HCT116 (cell line): ENCODE measurements at regions not wholly inside any gene's neighbourhood (a gene's known extent, or its start where the extent isn't known, plus 50 kb on each side); places are given as distances from the start of the nearest gene placed in this dataset.

Source experiments
- ATAC-seq: fragments of 200-7000 bp; cut with Tn5 transposase; 2 replicates; pipeline ENCODE4 v1.9.1; 2020; ENCODE audit warnings: mild to moderate bottlenecking, moderate library complexity
- BruUV-seq: library from RNA; stranded (reverse); fragments of 400-500 nt; replicated peaks from 2 replicates; lab custom pipeline; 2021; lab: Mats Ljungman, UMichigan
- CTCF ChIA-PET: fragments of 300-600 bp; sonication (Branson Sonifier 250); formaldehyde crosslinking; loops from one replicate; lab custom pipeline; 2021; ENCODE audit warnings: antibody characterized with exemption; lab: Charles Lee
- POLR2A ChIA-PET: fragments of 300-600, 350-600 bp; sonication (Branson Sonifier 250); formaldehyde crosslinking; loops from one replicate; lab custom pipeline; 2021; ENCODE audit warnings: antibody characterized with exemption; lab: Charles Lee
- RAD21 ChIA-PET, 2 experiments: fragments of 300-600 bp; sonication (Branson Sonifier 250); formaldehyde crosslinking; loops; one replicate each; lab custom pipeline; 2023; ENCODE audit warnings: low total read pairs in 2 of 2; ENCODE audit not compliant: uncharacterized antibody in 2 of 2, unreplicated experiment in 2 of 2, low non-redundant PET in 1 of 2; lab: Charles Lee
- DNase-seq: peaks from one replicate; pipeline ENCODE4 v3.0.0-alpha.2; 2010; ENCODE audit warnings: low read depth, low spot score
- H2AFZ ChIP-seq: fragments of 200-600 bp; shearing (Covaris generic), sonication (generic); 2 replicates; pipeline ENCODE4 v1.6.1; 2017; ENCODE audit warnings: low read depth, mixed run types, mixed read lengths, antibody characterized with exemption, low read length; ENCODE audit not compliant: poor library complexity, severe bottlenecking
- H3K27ac ChIP-seq: 2 replicates; pipeline ENCODE4 v1.5.1; 2012; ENCODE audit warnings: low read depth, low read length
- H3K27me3 ChIP-seq: fragments of 200-600 bp; sonication (generic); 2 replicates; pipeline ENCODE4 v1.6.1; 2016; ENCODE audit warnings: mixed run types, low read length, mixed read lengths; ENCODE audit not compliant: insufficient read depth
- H3K36me3 ChIP-seq, 2 experiments: fragments of 200-500 bp in 1 of 2; fragments of 200-600 bp in 1 of 2; sonication (Bioruptor generic) in 1 of 2; sonication (generic) in 1 of 2; 2 replicates each; pipeline versions ENCODE4 v1.5.1 to v1.6.1; 2014 to 2016; ENCODE audit warnings: low read length in 2 of 2, inconsistent platforms in 1 of 2, mixed read lengths in 1 of 2, mixed run types in 1 of 2; ENCODE audit not compliant: insufficient read depth in 2 of 2, control insufficient read depth in 1 of 2
- H3K4me1 ChIP-seq, 2 experiments: fragments of 200-600 bp in 1 of 2; sonication (generic) in 1 of 2; 2 replicates each; pipeline versions ENCODE4 v1.5.1 to v1.6.1; 2012 to 2017; ENCODE audit warnings: low read length in 2 of 2, inconsistent platforms in 1 of 2, mild to moderate bottlenecking in 1 of 2, mixed read lengths in 1 of 2, mixed run types in 1 of 2, moderate library complexity in 1 of 2; ENCODE audit not compliant: insufficient read depth in 2 of 2, control insufficient read depth in 1 of 2
- H3K4me2 ChIP-seq: fragments of 200-600 bp; sonication (generic); 2 replicates; pipeline ENCODE4 v1.6.1; 2017; ENCODE audit warnings: mixed run types, low read length, mixed read lengths
- H3K4me3 ChIP-seq, 2 experiments: fragments of 200-600 bp in 1 of 2; sonication (generic) in 1 of 2; replicated peaks in 1 of 2; 2 replicates each; pipeline ENCODE4 v1.5.1; 2011 to 2016; ENCODE audit warnings: low read length in 2 of 2, control low read depth in 1 of 2, low read depth in 1 of 2, mild to moderate bottlenecking in 1 of 2, mixed read lengths in 1 of 2, mixed run types in 1 of 2
- H3K79me2 ChIP-seq: fragments of 200-600 bp; sonication (generic); 2 replicates; pipeline ENCODE4 v1.6.1; 2017; ENCODE audit warnings: mild to moderate bottlenecking, mixed run types, low read length, moderate library complexity, mixed read lengths; ENCODE audit not compliant: insufficient read depth
- H3K9ac ChIP-seq: fragments of 200-600 bp; sonication (generic); 2 replicates; pipeline ENCODE4 v1.6.1; 2016; ENCODE audit warnings: low read length, mixed read lengths
- H3K9me2 ChIP-seq: fragments of 200-600 bp; sonication (generic), shearing (Covaris generic); 2 replicates; pipeline ENCODE4 v1.6.1; 2017; ENCODE audit warnings: mixed run types, mild to moderate bottlenecking, moderate library complexity; ENCODE audit not compliant: insufficient read depth
- H3K9me3 ChIP-seq, 2 experiments: fragments of 200-500 bp in 1 of 2; fragments of 200-600 bp in 1 of 2; sonication (Bioruptor generic) in 1 of 2; sonication (generic) in 1 of 2; 2 replicates each; pipeline ENCODE4 v1.6.1; 2014 to 2017; ENCODE audit warnings: low read length in 2 of 2, mixed read lengths in 2 of 2, inconsistent platforms in 1 of 2, low read depth in 1 of 2, mild to moderate bottlenecking in 1 of 2, mixed run types in 1 of 2, moderate library complexity in 1 of 2; ENCODE audit not compliant: control insufficient read depth in 1 of 2, insufficient read depth in 1 of 2
- H4K20me1 ChIP-seq: fragments of 200-600 bp; sonication (generic), shearing (Covaris generic); 2 replicates; pipeline ENCODE4 v1.6.1; 2017; ENCODE audit warnings: mixed run types, mild to moderate bottlenecking, moderate library complexity; ENCODE audit not compliant: insufficient read depth
- ATF3 ChIP-seq: IDR thresholded peaks from 2 replicates; pipeline ENCODE4 v1.6.1; 2012
- CBX3 ChIP-seq: IDR thresholded peaks from 2 replicates; pipeline ENCODE4 v1.6.1; 2012; ENCODE audit warnings: low read depth
- ELF1 ChIP-seq: IDR thresholded peaks from 2 replicates; pipeline ENCODE4 v1.6.1; 2012; ENCODE audit warnings: low read depth, borderline replicate concordance
- EZH2 ChIP-seq: fragments of 200-600 bp; sonication (generic); IDR thresholded peaks from 2 replicates; pipeline ENCODE4 v1.6.1; 2017; ENCODE audit warnings: antibody characterized with exemption, mixed run types
- EZH2phosphoT487 ChIP-seq: fragments of 200-600 bp; IDR thresholded peaks from 2 replicates; pipeline ENCODE4 v1.6.1; 2018; ENCODE audit warnings: antibody characterized with exemption, borderline replicate concordance
- FOSL1 ChIP-seq: IDR thresholded peaks from 2 replicates; pipeline ENCODE4 v1.6.1; 2012; ENCODE audit warnings: low read depth
- JUND ChIP-seq: IDR thresholded peaks from 2 replicates; pipeline ENCODE4 v1.6.1; 2012
- POLR2A ChIP-seq: IDR thresholded peaks from 2 replicates; pipeline ENCODE4 v1.7.0; 2011; ENCODE audit warnings: borderline replicate concordance; ENCODE audit not compliant: insufficient read depth, insufficient read length; ENCODE audit errors: extremely low read depth
- POLR2AphosphoS5 ChIP-seq: IDR thresholded peaks from 2 replicates; pipeline ENCODE4 v1.6.1; 2011; ENCODE audit warnings: mild to moderate bottlenecking, low read depth, low read length, moderate library complexity
- RAD21 ChIP-seq: IDR thresholded peaks from 2 replicates; pipeline ENCODE4 v1.6.1; 2012; ENCODE audit warnings: low read depth, mild to moderate bottlenecking
- SIN3A ChIP-seq: IDR thresholded peaks from 2 replicates; pipeline ENCODE4 v1.6.1; 2012; ENCODE audit warnings: low read depth
- YY1 ChIP-seq: IDR thresholded peaks from 2 replicates; pipeline ENCODE4 v1.6.1; 2011; ENCODE audit warnings: low read length, low read depth, moderate library complexity, mild to moderate bottlenecking; ENCODE audit not compliant: insufficient replicate concordance; ENCODE audit errors: extremely low read depth
- intact Hi-C: fragments of 100-400 bp; cut with micrococcal nuclease; formaldehyde crosslinking; loops from 2 replicates; pipeline ENCODE4 v1.10.0; 2022
- TF ChIP-seq, protein P1 (sequence below), 3 experiments: fragments of 200-600 bp in 1 of 3; sonication (generic) in 1 of 3; IDR thresholded peaks in 2 of 3; conservative IDR thresholded peaks in 1 of 3; 2 replicates each; pipeline ENCODE4 v1.5.1; 2012 to 2017; ENCODE audit warnings: low read depth in 2 of 3, low read length in 2 of 3, antibody characterized with exemption in 1 of 3, borderline replicate concordance in 1 of 3, control low read depth in 1 of 3, mild to moderate bottlenecking in 1 of 3, mixed read lengths in 1 of 3, mixed run types in 1 of 3, moderate library complexity in 1 of 3; ENCODE audit not compliant: insufficient read depth in 1 of 3
- TF ChIP-seq, protein P2 (sequence below): IDR thresholded peaks from 2 replicates; pipeline ENCODE4 v1.6.1; 2011; ENCODE audit warnings: mild to moderate bottlenecking, low read length, moderate library complexity; ENCODE audit not compliant: insufficient replicate concordance; ENCODE audit errors: extremely low read depth

- Histone ChIP-seq H3K27ac (no peak overlapping the region), H3K4me3 (no peak overlapping the region), H3K4me2 (no peak overlapping the region), H3K9me2 (no peaks in the 10 kb centered on the region), H3K79me2 (no peaks in the 10 kb centered on the region), H3K9ac (no peak overlapping the region), H2AFZ (no peak overlapping the region), H4K20me1 (no peaks in the 10 kb centered on the region), H3K27me3 (no peaks in the 10 kb centered on the region), H3K4me1 (peaks cover 0 to 5% of the 10 kb centered on the region in 2 experiments; a peak in 1 of 4 replicates), H3K36me3 (no peaks in the 10 kb centered on the region), H3K9me3 (no peaks in the 10 kb centered on the region)
- ATAC-seq = no peak
- no peak for DNase-seq
- intact Hi-C loops = no loop called here
- POLR2A ChIA-PET = no interaction called here
- RAD21 ChIA-PET = no interaction called here
- CTCF ChIA-PET = no interaction called here
- BruUV-seq = no TSS peak
- TF ChIP-seq POLR2AphosphoS5 = no peak
- TF ChIP-seq SIN3A = no peak
- TF ChIP-seq, protein P1, sequence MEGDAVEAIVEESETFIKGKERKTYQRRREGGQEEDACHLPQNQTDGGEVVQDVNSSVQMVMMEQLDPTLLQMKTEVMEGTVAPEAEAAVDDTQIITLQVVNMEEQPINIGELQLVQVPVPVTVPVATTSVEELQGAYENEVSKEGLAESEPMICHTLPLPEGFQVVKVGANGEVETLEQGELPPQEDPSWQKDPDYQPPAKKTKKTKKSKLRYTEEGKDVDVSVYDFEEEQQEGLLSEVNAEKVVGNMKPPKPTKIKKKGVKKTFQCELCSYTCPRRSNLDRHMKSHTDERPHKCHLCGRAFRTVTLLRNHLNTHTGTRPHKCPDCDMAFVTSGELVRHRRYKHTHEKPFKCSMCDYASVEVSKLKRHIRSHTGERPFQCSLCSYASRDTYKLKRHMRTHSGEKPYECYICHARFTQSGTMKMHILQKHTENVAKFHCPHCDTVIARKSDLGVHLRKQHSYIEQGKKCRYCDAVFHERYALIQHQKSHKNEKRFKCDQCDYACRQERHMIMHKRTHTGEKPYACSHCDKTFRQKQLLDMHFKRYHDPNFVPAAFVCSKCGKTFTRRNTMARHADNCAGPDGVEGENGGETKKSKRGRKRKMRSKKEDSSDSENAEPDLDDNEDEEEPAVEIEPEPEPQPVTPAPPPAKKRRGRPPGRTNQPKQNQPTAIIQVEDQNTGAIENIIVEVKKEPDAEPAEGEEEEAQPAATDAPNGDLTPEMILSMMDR (IDR thresholded peaks at IDR 0.05 in 2 of 3, conservative IDR thresholded peaks at IDR 0.05 in 1 of 3; ENCODE audit: borderline replicate concordance in 1 of 3, insufficient read depth in 1 of 3, low read depth in 2 of 3, low read length in 2 of 3) = no peak
- no peak for TF ChIP-seq FOSL1
- no peak for TF ChIP-seq POLR2A
- TF ChIP-seq CBX3 = no peak
- TF ChIP-seq JUND = no peak
- TF ChIP-seq, protein P2, sequence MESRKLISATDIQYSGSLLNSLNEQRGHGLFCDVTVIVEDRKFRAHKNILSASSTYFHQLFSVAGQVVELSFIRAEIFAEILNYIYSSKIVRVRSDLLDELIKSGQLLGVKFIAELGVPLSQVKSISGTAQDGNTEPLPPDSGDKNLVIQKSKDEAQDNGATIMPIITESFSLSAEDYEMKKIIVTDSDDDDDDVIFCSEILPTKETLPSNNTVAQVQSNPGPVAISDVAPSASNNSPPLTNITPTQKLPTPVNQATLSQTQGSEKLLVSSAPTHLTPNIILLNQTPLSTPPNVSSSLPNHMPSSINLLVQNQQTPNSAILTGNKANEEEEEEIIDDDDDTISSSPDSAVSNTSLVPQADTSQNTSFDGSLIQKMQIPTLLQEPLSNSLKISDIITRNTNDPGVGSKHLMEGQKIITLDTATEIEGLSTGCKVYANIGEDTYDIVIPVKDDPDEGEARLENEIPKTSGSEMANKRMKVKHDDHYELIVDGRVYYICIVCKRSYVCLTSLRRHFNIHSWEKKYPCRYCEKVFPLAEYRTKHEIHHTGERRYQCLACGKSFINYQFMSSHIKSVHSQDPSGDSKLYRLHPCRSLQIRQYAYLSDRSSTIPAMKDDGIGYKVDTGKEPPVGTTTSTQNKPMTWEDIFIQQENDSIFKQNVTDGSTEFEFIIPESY = no peak
- no peak for TF ChIP-seq RAD21
- no peak for TF ChIP-seq EZH2phosphoT487
- TF ChIP-seq EZH2 = no peak
- no peak for TF ChIP-seq ELF1
- no peak for TF ChIP-seq YY1
- TF ChIP-seq ATF3 = no peak
Observed at GRCh38 chr6:134549854-134550253, 231.9 kb upstream of the SGK1 start.
